WTC11 (cell line): ENCODE measurements at regions not wholly inside any gene's neighbourhood (a gene's known extent, or its start where the extent isn't known, plus 50 kb on each side); places are given as distances from the start of the nearest gene placed in this dataset.

Source experiments
- ATAC-seq: fragments of 200-7000 bp; cut with Tn5 transposase; 2 replicates; pipeline ENCODE4 v1.10.0; 2021; ENCODE audit warnings: mild to moderate bottlenecking, moderate library complexity
- CTCF ChIA-PET: fragments of 300-600 bp; sonication (Branson Sonifier 250); formaldehyde crosslinking; loops from one replicate; lab custom pipeline; 2021; ENCODE audit warnings: antibody characterized with exemption; lab: Charles Lee
- POLR2A ChIA-PET: fragments of 350-600 bp; sonication (Branson Sonifier 250); formaldehyde crosslinking; loops from one replicate; lab custom pipeline; 2021; ENCODE audit warnings: antibody characterized with exemption; lab: Charles Lee
- DNase-seq: peaks from one replicate; pipeline ENCODE4 v3.0.0; 2021; ENCODE audit warnings: low spot score
- H3K27ac Mint-ChIP-seq: 2 replicates; pipeline ENCODE4 v1.8.0; 2021; ENCODE audit warnings: mixed read lengths
- H3K27me3 Mint-ChIP-seq: 2 replicates; pipeline ENCODE4 v1.8.0; 2021; ENCODE audit warnings: low read depth, mild to moderate bottlenecking, moderate library complexity, mixed read lengths
- H3K36me3 Mint-ChIP-seq: 2 replicates; pipeline ENCODE4 v1.8.0; 2021; ENCODE audit warnings: mixed read lengths
- H3K4me1 Mint-ChIP-seq: 2 replicates; pipeline ENCODE4 v1.8.0; 2022; ENCODE audit warnings: mixed read lengths
- H3K4me3 Mint-ChIP-seq: 2 replicates; pipeline ENCODE4 v1.8.0; 2021; ENCODE audit warnings: mild to moderate bottlenecking, moderate library complexity, mixed read lengths
- H3K9me3 Mint-ChIP-seq: 2 replicates; pipeline ENCODE4 v1.8.0; 2021; ENCODE audit warnings: mixed read lengths
- FOXJ3 ChIP-seq: sonication (generic); formaldehyde crosslinking; IDR thresholded peaks from 2 replicates; pipeline ENCODE4 v1.9.0; 2021; ENCODE audit warnings: missing genetic modification reagents, mild to moderate bottlenecking, borderline replicate concordance
- GABPB1 ChIP-seq: sonication (generic); formaldehyde crosslinking; IDR thresholded peaks from 2 replicates; pipeline ENCODE4 v1.8.1; 2023; ENCODE audit warnings: mild to moderate bottlenecking, missing genetic modification reagents
- GRHL2 ChIP-seq: fragments of 250-450 bp; sonication (Bioruptor Pico); IDR thresholded peaks from 2 replicates; pipeline ENCODE4 v1.8.0; 2022; ENCODE audit warnings: mild to moderate bottlenecking, moderate library complexity; ENCODE audit not compliant: insufficient replicate concordance, severe bottlenecking
- HMGA2 ChIP-seq: fragments of 250-450 bp; sonication (Bioruptor Pico); IDR thresholded peaks from 2 replicates; pipeline ENCODE4 v1.4.0; 2021; ENCODE audit warnings: mild to moderate bottlenecking, moderate library complexity
- OVOL2 ChIP-seq: fragments of 250-450 bp; sonication (Bioruptor Pico); IDR thresholded peaks from 2 replicates; pipeline ENCODE4 v1.9.0; 2021; ENCODE audit warnings: mild to moderate bottlenecking, borderline replicate concordance
- PRRX2 ChIP-seq: fragments of 250-450 bp; sonication (Bioruptor Pico); IDR thresholded peaks from 2 replicates; pipeline ENCODE4 v1.8.0; 2021; ENCODE audit warnings: mild to moderate bottlenecking
- STAT6 ChIP-seq: sonication (generic); formaldehyde crosslinking; conservative IDR thresholded peaks from 2 replicates; pipeline ENCODE4 v1.8.1; 2023; ENCODE audit warnings: mild to moderate bottlenecking, low read depth, missing genetic modification reagents, moderate library complexity
- ZNF219 ChIP-seq: sonication (generic); formaldehyde crosslinking; IDR thresholded peaks from 2 replicates; pipeline ENCODE4 v1.8.0; 2023; ENCODE audit warnings: missing genetic modification reagents, mild to moderate bottlenecking, borderline replicate concordance
- ZNF232 ChIP-seq: sonication (generic); formaldehyde crosslinking; IDR thresholded peaks from 2 replicates; pipeline ENCODE4 v1.8.0; 2022; ENCODE audit warnings: mild to moderate bottlenecking, missing genetic modification reagents
- ZNF317 ChIP-seq: sonication (generic); formaldehyde crosslinking; IDR thresholded peaks from 2 replicates; pipeline ENCODE4 v1.8.1; 2023; ENCODE audit warnings: low read depth, mild to moderate bottlenecking, moderate library complexity, missing genetic modification reagents, borderline replicate concordance
- ZNF423 ChIP-seq: fragments of 250-450 bp; sonication (Bioruptor Pico); IDR thresholded peaks from 2 replicates; pipeline ENCODE4 v2.1.2; 2022; ENCODE audit warnings: mild to moderate bottlenecking, moderate library complexity
- ZNF532 ChIP-seq: fragments of 250-450 bp; sonication (Bioruptor Pico); IDR thresholded peaks from 2 replicates; pipeline ENCODE4 v1.9.0; 2021; ENCODE audit warnings: mild to moderate bottlenecking, borderline replicate concordance
- TF ChIP-seq, protein P1 (sequence below): sonication (generic); formaldehyde crosslinking; IDR thresholded peaks from 2 replicates; pipeline ENCODE4 v1.8.1; 2023; ENCODE audit warnings: mild to moderate bottlenecking, missing genetic modification reagents, moderate library complexity
- TF ChIP-seq, protein P2 (sequence below): sonication (generic); formaldehyde crosslinking; IDR thresholded peaks from 2 replicates; pipeline ENCODE4 v1.8.1; 2022; ENCODE audit warnings: low read depth, mild to moderate bottlenecking, moderate library complexity, missing genetic modification reagents, borderline replicate concordance
- TF ChIP-seq, protein P3 (sequence below): sonication (generic); formaldehyde crosslinking; IDR thresholded peaks from 2 replicates; pipeline ENCODE4 v1.8.1; 2023; ENCODE audit warnings: mild to moderate bottlenecking, missing genetic modification reagents, moderate library complexity
- TF ChIP-seq, protein P4 (sequence below): sonication (generic); formaldehyde crosslinking; IDR thresholded peaks from 2 replicates; pipeline ENCODE4 v1.8.1; 2023; ENCODE audit warnings: mild to moderate bottlenecking, missing genetic modification reagents, borderline replicate concordance

DNA sequence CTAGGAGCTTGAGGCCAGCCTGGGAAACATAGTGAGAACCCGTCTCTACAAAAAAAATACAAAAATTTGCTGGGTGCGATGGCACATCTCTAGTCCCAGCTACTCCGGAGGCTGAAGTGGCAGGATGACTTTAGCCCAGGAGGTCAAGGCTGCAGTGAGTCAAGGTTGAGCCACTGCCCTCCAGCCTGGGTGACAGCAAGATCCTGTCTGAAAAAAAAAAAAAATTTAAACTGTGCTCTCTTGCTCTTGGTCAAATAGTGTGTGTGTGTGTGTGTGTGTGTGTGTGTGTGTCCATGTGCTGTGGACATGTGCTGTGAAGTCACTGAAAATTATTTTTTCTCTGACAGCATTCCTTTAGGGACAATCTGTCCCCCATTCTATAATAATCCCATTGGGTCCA lies 62.1 kb upstream of the TCF7L2 start (continued):
- no peak for TF ChIP-seq ZNF317 (CRISPR knock-in tag)
- no peak for TF ChIP-seq ZNF532
- no peak for TF ChIP-seq GABPB1
- TF ChIP-seq, protein P1, sequence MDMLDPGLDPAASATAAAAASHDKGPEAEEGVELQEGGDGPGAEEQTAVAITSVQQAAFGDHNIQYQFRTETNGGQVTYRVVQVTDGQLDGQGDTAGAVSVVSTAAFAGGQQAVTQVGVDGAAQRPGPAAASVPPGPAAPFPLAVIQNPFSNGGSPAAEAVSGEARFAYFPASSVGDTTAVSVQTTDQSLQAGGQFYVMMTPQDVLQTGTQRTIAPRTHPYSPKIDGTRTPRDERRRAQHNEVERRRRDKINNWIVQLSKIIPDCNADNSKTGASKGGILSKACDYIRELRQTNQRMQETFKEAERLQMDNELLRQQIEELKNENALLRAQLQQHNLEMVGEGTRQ (CRISPR knock-in tag), result no peak
- TF ChIP-seq, protein P2, sequence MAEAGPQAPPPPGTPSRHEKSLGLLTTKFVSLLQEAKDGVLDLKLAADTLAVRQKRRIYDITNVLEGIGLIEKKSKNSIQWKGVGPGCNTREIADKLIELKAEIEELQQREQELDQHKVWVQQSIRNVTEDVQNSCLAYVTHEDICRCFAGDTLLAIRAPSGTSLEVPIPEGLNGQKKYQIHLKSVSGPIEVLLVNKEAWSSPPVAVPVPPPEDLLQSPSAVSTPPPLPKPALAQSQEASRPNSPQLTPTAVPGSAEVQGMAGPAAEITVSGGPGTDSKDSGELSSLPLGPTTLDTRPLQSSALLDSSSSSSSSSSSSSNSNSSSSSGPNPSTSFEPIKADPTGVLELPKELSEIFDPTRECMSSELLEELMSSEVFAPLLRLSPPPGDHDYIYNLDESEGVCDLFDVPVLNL (CRISPR knock-in tag), result no peak
- TF ChIP-seq ZNF423 (CRISPR knock-in tag), result no peak
- TF ChIP-seq, protein P3, sequence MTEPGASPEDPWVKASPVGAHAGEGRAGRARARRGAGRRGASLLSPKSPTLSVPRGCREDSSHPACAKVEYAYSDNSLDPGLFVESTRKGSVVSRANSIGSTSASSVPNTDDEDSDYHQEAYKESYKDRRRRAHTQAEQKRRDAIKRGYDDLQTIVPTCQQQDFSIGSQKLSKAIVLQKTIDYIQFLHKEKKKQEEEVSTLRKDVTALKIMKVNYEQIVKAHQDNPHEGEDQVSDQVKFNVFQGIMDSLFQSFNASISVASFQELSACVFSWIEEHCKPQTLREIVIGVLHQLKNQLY (CRISPR knock-in tag), result no peak
- no peak for TF ChIP-seq PRRX2 (CRISPR knock-in tag)
- TF ChIP-seq STAT6 (CRISPR knock-in tag), result no peak

- POLR2A ChIA-PET, result no interaction called here
- Mint-ChIP-seq H3K4me1 (peaks cover 28% of the 10 kb centered on the region), H3K27me3 (peaks cover 10% of the 10 kb centered on the region), H3K36me3 (peaks cover 11% of the 10 kb centered on the region), H3K4me3 (no peak overlapping the region), H3K9me3 (peaks cover 15% of the 10 kb centered on the region), H3K27ac (no peak overlapping the region)
- DNase-seq, result no peak
- CTCF ChIA-PET, result no interaction called here
- no peak for ATAC-seq
- TF ChIP-seq, protein P4, sequence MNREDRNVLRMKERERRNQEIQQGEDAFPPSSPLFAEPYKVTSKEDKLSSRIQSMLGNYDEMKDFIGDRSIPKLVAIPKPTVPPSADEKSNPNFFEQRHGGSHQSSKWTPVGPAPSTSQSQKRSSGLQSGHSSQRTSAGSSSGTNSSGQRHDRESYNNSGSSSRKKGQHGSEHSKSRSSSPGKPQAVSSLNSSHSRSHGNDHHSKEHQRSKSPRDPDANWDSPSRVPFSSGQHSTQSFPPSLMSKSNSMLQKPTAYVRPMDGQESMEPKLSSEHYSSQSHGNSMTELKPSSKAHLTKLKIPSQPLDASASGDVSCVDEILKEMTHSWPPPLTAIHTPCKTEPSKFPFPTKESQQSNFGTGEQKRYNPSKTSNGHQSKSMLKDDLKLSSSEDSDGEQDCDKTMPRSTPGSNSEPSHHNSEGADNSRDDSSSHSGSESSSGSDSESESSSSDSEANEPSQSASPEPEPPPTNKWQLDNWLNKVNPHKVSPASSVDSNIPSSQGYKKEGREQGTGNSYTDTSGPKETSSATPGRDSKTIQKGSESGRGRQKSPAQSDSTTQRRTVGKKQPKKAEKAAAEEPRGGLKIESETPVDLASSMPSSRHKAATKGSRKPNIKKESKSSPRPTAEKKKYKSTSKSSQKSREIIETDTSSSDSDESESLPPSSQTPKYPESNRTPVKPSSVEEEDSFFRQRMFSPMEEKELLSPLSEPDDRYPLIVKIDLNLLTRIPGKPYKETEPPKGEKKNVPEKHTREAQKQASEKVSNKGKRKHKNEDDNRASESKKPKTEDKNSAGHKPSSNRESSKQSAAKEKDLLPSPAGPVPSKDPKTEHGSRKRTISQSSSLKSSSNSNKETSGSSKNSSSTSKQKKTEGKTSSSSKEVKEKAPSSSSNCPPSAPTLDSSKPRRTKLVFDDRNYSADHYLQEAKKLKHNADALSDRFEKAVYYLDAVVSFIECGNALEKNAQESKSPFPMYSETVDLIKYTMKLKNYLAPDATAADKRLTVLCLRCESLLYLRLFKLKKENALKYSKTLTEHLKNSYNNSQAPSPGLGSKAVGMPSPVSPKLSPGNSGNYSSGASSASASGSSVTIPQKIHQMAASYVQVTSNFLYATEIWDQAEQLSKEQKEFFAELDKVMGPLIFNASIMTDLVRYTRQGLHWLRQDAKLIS (CRISPR knock-in tag), result no peak
- TF ChIP-seq ZNF423 (CRISPR knock-in tag) (no peak), FOXJ3 (CRISPR knock-in tag) (no peak), OVOL2 (CRISPR knock-in tag) (no peak), ZNF532 (no peak), ZNF232 (CRISPR knock-in tag) (no peak), HMGA2 (CRISPR knock-in tag) (no peak), ZNF219 (CRISPR knock-in tag) (no peak), GRHL2 (CRISPR knock-in tag) (no peak)
- TF ChIP-seq, protein P3 (CRISPR knock-in tag), result no peak
These were observed 54.8 kb upstream of the TCF7L2 start for GRCh38 chr10:112895292-112895691.
